Forelimb muscle (tissue), 1 donor: ENCODE measurements at regions not wholly inside any gene's neighbourhood (a gene's known extent, or its start where the extent isn't known, plus 50 kb on each side); places are given as distances from the start of the nearest gene placed in this dataset.
A peak's percentile ranks its signal among the peaks of the same experiment; 100 is the strongest.

ENCODE experiments used
- DNase-seq: peaks from one replicate; pipeline ENCODE4 v3.0.0-alpha.2; 2013; ENCODE audit warnings: low read depth

GRCh38 chr5:54689411-54690251, 172.1 kb downstream of the SNX18 start:
- DNase-seq = no peak

- DNase-seq = no peak
These were observed 163.4 kb downstream of the SNX18 start for GRCh38 chr5:54680998-54681397.

GRCh38 chr5:54679686-54680085, 162.1 kb downstream of the SNX18 start:
- no peak for DNase-seq

- DNase-seq = no peak
These were observed 161.2 kb downstream of the SNX18 start for GRCh38 chr5:54678737-54679136.

GRCh38 chr5:54676481-54677340, 159.2 kb downstream of the SNX18 start:
- DNase-seq = no peak

GRCh38 chr5:54673523-54674225, 156.1 kb downstream of the SNX18 start:
- no peak for DNase-seq

GRCh38 chr5:54672871-54673270, 155.3 kb downstream of the SNX18 start:
- no peak for DNase-seq

GRCh38 chr5:54671681-54672080, 154.1 kb downstream of the SNX18 start:
- no peak for DNase-seq

- DNase-seq = peak; percentile 52
These were observed 153.6 kb downstream of the SNX18 start for GRCh38 chr5:54671111-54671531.

- DNase-seq = no peak
These were observed 152.7 kb downstream of the SNX18 start for GRCh38 chr5:54670281-54670680.

- DNase-seq = no peak
These were observed 152.3 kb downstream of the SNX18 start for GRCh38 chr5:54669845-54670244.

GRCh38 chr5:54669285-54669684, 151.7 kb downstream of the SNX18 start:
- no peak for DNase-seq

GRCh38 chr5:54668096-54668495, 150.5 kb downstream of the SNX18 start:
- DNase-seq = no peak

- no peak for DNase-seq
These were observed 149.6 kb downstream of the SNX18 start for GRCh38 chr5:54667136-54667535.

- DNase-seq = no peak
These were observed 146.3 kb downstream of the SNX18 start for GRCh38 chr5:54663866-54664265.

- DNase-seq = no peak
These were observed 143.6 kb downstream of the SNX18 start for GRCh38 chr5:54661111-54661510.

- no peak for DNase-seq
These were observed 142.2 kb downstream of the SNX18 start for GRCh38 chr5:54659700-54660131.

- no peak for DNase-seq
These were observed 140.5 kb downstream of the SNX18 start for GRCh38 chr5:54658010-54658409.

- DNase-seq = no peak
These were observed 138.7 kb downstream of the SNX18 start for GRCh38 chr5:54656261-54656728.

- DNase-seq = no peak
These were observed 138.2 kb downstream of the SNX18 start for GRCh38 chr5:54655761-54656160.

- no peak for DNase-seq
These were observed 137.7 kb downstream of the SNX18 start for GRCh38 chr5:54655266-54655665.
